IPS-20b (cell line): ENCODE measurements at regions not wholly inside any gene's neighbourhood (a gene's known extent, or its start where the extent isn't known, plus 50 kb on each side); places are given as distances from the start of the nearest gene placed in this dataset.
"Not testable (repeated sequence)": the region's sequence is repeated elsewhere in the genome, so short reads cannot be mapped to it uniquely, and the experiment has no call there.

Source experiments
- H3K27ac ChIP-seq: one replicate; pipeline ENCODE4 v1.5.1; 2013; ENCODE audit warnings: low read length
- H3K27me3 ChIP-seq: 2 replicates; pipeline ENCODE4 v1.6.1; 2013; ENCODE audit warnings: mild to moderate bottlenecking, low read length, inconsistent platforms; ENCODE audit not compliant: insufficient read depth
- H3K36me3 ChIP-seq: 2 replicates; pipeline ENCODE4 v1.6.1; 2013; ENCODE audit warnings: low read depth, mild to moderate bottlenecking, inconsistent platforms, low read length, moderate library complexity; ENCODE audit not compliant: insufficient read depth
- H3K4me1 ChIP-seq: 2 replicates; pipeline ENCODE4 v1.6.1; 2013; ENCODE audit warnings: mild to moderate bottlenecking, control low read depth, inconsistent platforms, low read length, moderate library complexity; ENCODE audit not compliant: insufficient read depth
- H3K4me3 ChIP-seq: 2 replicates; pipeline ENCODE4 v1.5.1; 2013; ENCODE audit warnings: mild to moderate bottlenecking, low read length, inconsistent platforms
- H3K9ac ChIP-seq: 2 replicates; pipeline ENCODE4 v1.6.1; 2013; ENCODE audit warnings: low read depth, mild to moderate bottlenecking, inconsistent platforms, low read length, moderate library complexity
- H3K9me3 ChIP-seq: 2 replicates; pipeline ENCODE4 v1.6.1; 2013; ENCODE audit warnings: mild to moderate bottlenecking, low read depth, low read length, inconsistent platforms; ENCODE audit not compliant: insufficient read depth

DNA sequence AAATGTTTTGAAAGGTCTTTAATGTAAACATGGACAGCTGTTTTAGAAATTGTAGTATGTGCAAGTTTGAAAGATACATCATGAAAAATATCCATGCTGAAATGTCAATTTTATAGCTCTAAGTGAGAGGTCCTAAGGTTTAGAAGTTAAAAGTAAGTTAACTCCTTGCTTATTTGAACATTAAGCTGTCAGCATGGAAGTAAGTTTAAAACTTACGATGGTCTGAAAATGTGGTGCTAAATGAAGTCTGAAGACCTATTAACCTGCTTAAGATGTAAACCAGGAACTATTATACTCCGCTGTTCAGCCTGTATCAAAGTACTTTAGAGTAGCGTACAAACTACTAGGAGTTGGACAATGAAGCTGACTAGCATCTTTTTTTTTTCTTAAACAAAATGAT is 1082.4 kb downstream of the TMTC2 start:
- no peaks in the 10 kb centered on the region for H3K4me1 ChIP-seq
- no peaks in the 10 kb centered on the region for H3K36me3 ChIP-seq
- H3K9me3 ChIP-seq, result peaks cover 7% of the 10 kb centered on the region
- H3K27me3 ChIP-seq, result no peaks in the 10 kb centered on the region
- no peak overlapping the region for H3K27ac ChIP-seq
- no peak overlapping the region for H3K9ac ChIP-seq
- H3K4me3 ChIP-seq, result no peak overlapping the region

DNA sequence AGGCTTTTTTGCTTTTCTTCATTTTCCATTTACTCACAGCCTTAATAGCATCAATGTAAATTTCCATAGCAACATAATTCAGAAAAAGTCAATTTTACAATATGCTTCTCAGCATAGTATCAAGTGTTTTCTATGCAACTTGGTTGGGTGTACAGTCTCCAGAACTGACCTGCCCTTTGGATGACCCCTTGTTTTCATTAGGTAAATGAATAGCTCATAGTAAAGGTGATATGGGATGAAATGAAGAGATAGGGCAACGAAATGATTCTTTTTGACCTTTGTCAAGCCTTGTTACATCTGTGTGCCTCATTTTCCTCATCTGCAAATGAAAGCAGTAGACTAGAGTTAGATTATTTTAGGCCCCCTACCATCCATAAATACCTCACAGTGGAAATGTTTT is 1081.0 kb downstream of the TMTC2 start:
- Histone ChIP-seq H3K27me3 (no peaks in the 10 kb centered on the region), H3K27ac (no peak overlapping the region), H3K4me1 (no peaks in the 10 kb centered on the region), H3K4me3 (no peak overlapping the region), H3K36me3 (no peaks in the 10 kb centered on the region), H3K9ac (no peak overlapping the region), H3K9me3 (peaks cover 8% of the 10 kb centered on the region)

DNA sequence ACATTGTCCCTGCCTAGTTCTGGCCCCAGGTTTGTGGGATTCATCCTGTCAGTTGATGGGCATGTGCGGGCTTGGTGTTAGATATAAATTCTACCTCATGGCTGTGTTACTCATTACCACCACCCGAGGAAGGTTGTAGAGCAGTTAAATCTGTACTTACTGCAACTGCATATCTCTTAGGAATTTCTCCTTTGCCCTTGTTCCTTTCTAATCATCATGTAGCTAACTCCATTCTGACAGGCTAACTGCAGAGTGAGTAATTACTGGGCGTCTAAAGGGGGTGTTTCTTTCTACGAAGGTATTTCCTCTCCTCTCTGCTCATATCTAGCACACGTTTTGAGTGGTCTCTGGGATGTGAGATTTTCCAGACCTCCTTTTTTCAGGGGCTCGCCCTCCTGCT is 1076.7 kb downstream of the TMTC2 start:
- Histone ChIP-seq H3K27ac (no peak overlapping the region), H3K9ac (no peak overlapping the region), H3K4me3 (no peak overlapping the region), H3K9me3 (peaks cover 8% of the 10 kb centered on the region), H3K36me3 (no peaks in the 10 kb centered on the region), H3K4me1 (no peaks in the 10 kb centered on the region), H3K27me3 (no peaks in the 10 kb centered on the region)

DNA sequence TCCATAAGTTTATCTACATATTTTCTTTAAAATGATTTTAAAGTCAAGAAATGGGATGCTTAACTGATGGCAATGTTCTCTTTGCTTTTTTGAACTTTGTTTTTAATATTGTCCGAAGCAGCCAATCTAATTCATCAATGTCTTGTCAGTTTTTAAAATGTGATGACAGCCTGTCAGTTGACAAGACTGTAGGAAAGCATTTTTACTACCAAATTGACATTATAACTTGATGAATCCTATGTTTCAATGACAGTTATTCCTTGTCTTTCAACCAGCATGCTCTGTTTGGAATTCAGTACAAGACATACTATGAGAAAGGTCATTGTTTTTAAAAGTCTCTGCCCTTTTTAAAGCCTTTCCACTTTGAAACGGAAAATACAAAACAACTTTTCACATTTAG is 1073.2 kb downstream of the TMTC2 start:
- Histone ChIP-seq H3K9me3 (peaks cover 8% of the 10 kb centered on the region), H3K4me3 (no peak overlapping the region), H3K27ac (no peak overlapping the region), H3K4me1 (no peaks in the 10 kb centered on the region), H3K36me3 (no peaks in the 10 kb centered on the region), H3K27me3 (no peaks in the 10 kb centered on the region), H3K9ac (no peak overlapping the region)

DNA sequence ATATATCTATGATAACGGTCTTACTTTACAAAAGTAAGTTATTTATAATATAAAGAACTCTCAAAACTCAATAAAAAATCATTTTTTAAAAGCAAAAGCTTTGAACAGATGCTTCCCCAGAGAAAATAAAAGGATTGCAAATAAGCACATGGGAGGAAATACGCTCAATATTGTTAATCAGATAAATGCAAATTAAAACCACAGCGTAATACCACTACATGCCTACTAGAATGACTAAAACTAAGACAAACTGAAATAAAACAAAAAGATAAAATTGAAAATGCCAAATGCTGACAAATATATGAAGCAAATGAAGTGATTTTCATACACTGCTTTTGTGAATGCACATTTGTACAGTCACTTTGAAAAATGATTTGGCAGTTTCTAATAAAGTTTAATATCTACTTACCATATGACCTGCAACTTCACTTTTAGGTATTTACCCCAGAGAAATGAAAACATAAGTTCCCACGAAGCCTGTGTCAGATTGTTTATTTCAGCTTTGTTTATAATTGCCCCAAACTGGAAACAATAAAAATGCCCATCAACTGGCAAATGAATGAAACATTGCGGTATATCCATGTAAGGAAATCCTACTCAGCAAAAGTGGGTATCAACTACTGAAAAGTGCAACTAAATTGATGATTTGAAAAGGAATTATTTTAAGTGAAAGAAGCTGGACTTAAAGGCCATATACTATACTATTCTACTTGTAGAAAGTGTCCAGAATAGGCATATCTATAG is 1072.4 kb downstream of the TMTC2 start:
- no peak overlapping the region for H3K4me3 ChIP-seq
- no peak overlapping the region for H3K27ac ChIP-seq
- H3K27me3 ChIP-seq, result no peaks in the 10 kb centered on the region

DNA sequence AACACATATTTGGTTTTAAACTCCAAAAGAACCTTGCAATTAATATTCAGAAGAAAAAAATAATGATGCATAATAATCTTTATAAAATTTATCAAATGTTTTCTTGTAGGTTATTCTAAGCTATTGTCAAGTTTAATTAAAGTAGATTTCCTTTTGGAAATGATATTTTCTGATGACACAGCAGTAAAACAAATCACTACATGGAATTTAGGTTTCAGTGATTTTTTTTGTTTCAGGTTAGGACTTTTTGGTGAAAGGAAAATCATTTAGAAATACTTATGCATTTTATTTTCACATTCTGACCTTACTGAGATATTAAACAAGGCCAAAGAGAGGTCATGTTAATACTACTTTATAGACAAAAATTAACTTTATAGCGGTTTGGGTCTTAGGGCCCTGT is 1067.2 kb downstream of the TMTC2 start:
- H3K27me3 ChIP-seq, result no peaks in the 10 kb centered on the region

More for the DNA sequence above, 1072.4 kb downstream of the TMTC2 start:
- Histone ChIP-seq H3K4me1 (no peaks in the 10 kb centered on the region), H3K9ac (no peak overlapping the region), H3K9me3 (peaks cover 8% of the 10 kb centered on the region), H3K36me3 (no peaks in the 10 kb centered on the region)

DNA sequence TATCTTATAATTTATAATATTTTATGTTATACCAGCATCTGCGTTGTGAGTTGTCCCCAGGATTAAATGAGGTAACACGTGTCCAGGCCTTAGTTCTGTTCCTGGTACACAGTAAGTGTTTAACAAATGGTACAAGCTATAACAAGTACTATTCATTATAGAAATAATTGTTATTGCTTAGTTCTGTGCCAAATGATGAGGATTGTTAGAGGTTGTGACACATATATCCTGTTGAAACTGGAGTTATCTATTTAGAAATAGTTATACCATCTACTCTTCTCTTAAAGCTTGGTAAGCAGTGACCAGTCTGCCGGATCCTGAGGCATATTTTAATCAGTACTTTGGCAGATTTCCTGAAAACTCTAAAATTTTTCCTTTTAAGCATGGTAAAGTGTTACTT is 1066.5 kb downstream of the TMTC2 start:
- Histone ChIP-seq H3K27me3 (no peaks in the 10 kb centered on the region), H3K4me1 (no peaks in the 10 kb centered on the region), H3K4me3 (no peak overlapping the region), H3K27ac (no peak overlapping the region), H3K36me3 (no peaks in the 10 kb centered on the region), H3K9ac (no peak overlapping the region), H3K9me3 (no peaks in the 10 kb centered on the region)

More for the DNA sequence above, 1067.2 kb downstream of the TMTC2 start:
- no peaks in the 10 kb centered on the region for H3K9me3 ChIP-seq
- no peak overlapping the region for H3K27ac ChIP-seq
- no peaks in the 10 kb centered on the region for H3K4me1 ChIP-seq
- no peaks in the 10 kb centered on the region for H3K36me3 ChIP-seq
- no peak overlapping the region for H3K4me3 ChIP-seq
- no peak overlapping the region for H3K9ac ChIP-seq

DNA sequence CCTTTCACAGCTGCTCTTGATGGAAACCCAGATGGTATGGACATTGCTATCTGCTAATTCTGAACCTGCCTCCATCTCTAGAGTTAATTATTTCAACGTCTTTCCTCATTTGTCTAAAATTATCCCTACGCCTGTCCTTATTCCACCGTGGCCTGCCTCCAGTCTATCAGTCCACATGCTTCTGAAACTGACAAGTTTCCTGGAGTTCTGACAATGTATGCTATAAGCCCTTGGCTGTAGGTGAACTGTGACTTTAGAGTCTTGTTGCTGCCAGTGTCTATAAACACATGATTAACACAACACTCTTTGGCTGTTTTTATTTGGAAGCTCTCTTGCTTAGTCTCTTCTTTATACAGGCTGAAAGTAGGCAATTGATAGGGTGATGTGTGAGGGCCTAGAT is 1052.9 kb downstream of the TMTC2 start:
- no peak overlapping the region for H3K27ac ChIP-seq
- no peak overlapping the region for H3K4me3 ChIP-seq
- no peaks in the 10 kb centered on the region for H3K36me3 ChIP-seq
- no peaks in the 10 kb centered on the region for H3K9me3 ChIP-seq
- no peaks in the 10 kb centered on the region for H3K4me1 ChIP-seq
- H3K9ac ChIP-seq, result no peak overlapping the region
- H3K27me3 ChIP-seq, result no peaks in the 10 kb centered on the region

DNA sequence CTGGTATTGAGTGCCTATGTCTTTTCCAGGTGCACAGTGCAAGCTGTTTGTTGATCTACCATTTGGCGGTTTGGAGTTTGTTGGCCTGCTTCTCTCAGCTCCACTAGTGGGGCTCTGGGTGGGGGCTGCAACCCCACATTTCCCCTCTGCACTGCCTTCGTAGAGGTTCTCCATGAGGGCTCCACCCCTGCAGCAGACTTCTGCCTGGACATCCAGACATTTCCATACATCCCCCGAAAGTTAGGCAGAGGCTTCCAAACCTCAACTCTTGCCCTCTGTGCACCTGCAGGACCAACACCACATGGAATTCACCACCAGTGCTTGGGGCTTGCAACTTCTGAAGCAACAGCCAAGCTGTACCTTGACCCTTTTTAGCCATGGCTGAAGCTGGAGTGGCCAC is 1024.1 kb downstream of the TMTC2 start:
- no peaks in the 10 kb centered on the region for H3K4me1 ChIP-seq
- H3K27me3 ChIP-seq, result no peaks in the 10 kb centered on the region
- H3K27ac ChIP-seq, result no peak overlapping the region
- H3K9me3 ChIP-seq, result peaks cover 39% of the 10 kb centered on the region
- H3K36me3 ChIP-seq, result no peaks in the 10 kb centered on the region
- H3K9ac ChIP-seq, result no peak overlapping the region
- H3K4me3 ChIP-seq, result no peak overlapping the region; the same call in 1 of the 2 replicates

DNA sequence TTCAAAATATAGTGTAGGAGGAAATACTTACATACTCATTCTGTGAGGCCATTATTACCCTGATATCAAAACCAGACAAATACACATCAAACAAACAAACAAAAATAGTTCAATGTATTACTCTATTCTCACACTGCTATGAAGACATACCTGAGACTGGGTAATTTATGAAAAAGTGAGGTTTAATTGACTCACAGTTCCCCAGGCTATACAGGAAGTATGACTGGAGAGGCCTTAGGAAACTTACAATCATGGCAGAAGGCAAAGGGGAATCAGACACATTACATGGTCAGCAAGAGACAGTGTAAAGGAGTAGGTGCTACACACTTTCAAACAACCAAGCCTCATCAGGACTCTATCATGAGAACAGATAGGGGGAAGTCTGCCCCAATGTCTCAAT is 1023.2 kb downstream of the TMTC2 start:
- Histone ChIP-seq H3K9me3 (peaks cover 39% of the 10 kb centered on the region), H3K4me3 (no peak overlapping the region), H3K4me1 (no peaks in the 10 kb centered on the region), H3K27me3 (no peaks in the 10 kb centered on the region), H3K9ac (no peak overlapping the region), H3K36me3 (no peaks in the 10 kb centered on the region), H3K27ac (no peak overlapping the region)

DNA sequence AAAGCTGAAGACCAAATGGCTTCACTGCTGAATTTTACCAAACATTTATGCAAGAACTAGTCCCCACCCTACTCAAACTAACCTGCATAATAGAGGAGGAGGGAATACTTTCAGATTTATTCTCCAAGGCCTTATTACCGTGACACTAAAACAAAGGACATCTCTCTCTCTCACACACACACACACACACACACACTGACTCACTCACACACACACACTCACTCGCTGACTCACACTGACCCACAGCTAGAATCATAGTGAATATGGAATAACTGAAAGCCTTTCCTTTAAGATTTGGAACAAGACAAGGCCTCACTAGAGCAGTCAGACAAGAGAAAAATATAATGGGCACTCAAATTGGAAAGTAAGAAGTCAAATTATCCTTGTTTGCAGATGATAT is 1014.1 kb downstream of the TMTC2 start:
- Histone ChIP-seq H3K9me3 (no peaks in the 10 kb centered on the region), H3K27me3 (no peaks in the 10 kb centered on the region), H3K9ac (no peak overlapping the region), H3K36me3 (no peaks in the 10 kb centered on the region), H3K4me1 (no peaks in the 10 kb centered on the region), H3K4me3 (no peak overlapping the region), H3K27ac (no peak overlapping the region)

DNA sequence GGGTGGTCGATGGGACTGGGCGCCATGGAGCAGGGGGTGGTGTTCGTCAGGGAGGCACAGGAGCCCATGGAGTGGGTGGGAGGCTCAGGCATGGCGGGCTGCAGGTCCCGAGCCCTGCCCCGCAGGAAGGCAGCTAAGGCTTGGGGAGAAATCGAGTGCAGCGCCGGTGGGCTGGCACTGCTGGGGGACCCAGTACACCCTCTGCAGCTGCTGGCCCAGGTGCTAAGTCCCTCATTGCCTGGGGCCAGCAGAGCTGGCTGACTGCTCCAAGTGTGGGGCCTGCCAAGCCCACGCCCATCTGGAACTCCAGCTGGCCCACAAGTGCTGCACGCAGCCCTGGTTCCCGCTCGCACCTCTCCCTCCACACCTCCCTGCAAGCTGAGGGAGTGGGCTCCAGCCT is 1009.6 kb downstream of the TMTC2 start:
- not testable (repeated sequence) for H3K27ac ChIP-seq, H3K27me3 ChIP-seq, H3K4me1 ChIP-seq, H3K36me3 ChIP-seq, H3K9me3 ChIP-seq, H3K9ac ChIP-seq, H3K4me3 ChIP-seq
